22Rv1 (cell line): ENCODE measurements at regions not wholly inside any gene's neighbourhood (a gene's known extent, or its start where the extent isn't known, plus 50 kb on each side); places are given as distances from the start of the nearest gene placed in this dataset.

Source experiments
- H3K27ac ChIP-seq: fragments of 450-650 bp; 2 replicates; pipeline ENCODE4 v1.5.1; 2017
- ZFX ChIP-seq: fragments of 450-650 bp; IDR thresholded peaks from 2 replicates; pipeline ENCODE4 v1.6.1; 2017; ENCODE audit warnings: antibody characterized with exemption, borderline replicate concordance
- TF ChIP-seq, protein P1 (sequence below): fragments of 450-650 bp; IDR thresholded peaks from 2 replicates; pipeline ENCODE4 v1.5.1; 2017; ENCODE audit warnings: mild to moderate bottlenecking

DNA sequence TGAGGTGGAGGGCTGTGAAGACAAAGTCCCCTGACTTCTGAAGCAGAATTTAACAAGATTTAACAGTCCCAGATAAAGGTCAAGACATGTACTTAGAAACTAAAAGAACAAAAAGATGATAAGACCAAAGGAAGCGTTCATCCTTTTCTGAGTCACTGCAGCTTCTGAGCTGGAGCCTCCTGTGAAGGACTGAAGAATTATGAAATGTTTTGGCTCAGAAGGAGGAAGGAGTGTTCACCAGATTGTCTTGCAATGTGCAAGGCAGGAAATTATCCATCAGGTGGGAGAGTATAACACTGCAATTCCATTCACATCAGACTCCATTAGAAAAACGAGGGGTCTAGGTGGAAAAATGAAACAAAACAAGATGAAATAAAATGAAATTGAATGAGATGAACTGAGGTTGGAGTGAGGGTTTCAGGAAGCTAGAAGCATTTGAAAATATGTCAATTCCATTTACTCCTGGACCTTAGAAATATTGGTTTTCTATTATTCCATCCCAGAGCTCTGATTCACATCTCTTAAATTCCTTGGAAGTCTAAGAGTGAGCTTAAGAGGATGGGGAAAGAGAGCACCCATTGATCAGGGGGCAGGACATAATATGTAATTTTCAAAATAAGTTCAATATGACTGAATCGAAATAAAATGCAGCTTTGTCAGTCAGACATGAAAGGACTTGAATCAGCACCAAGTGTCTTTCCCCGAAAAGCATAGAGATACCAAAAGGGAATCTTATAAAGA lies 186.1 kb upstream of the LNX1 start:
- no peak for TF ChIP-seq ZFX
- TF ChIP-seq, protein P1, sequence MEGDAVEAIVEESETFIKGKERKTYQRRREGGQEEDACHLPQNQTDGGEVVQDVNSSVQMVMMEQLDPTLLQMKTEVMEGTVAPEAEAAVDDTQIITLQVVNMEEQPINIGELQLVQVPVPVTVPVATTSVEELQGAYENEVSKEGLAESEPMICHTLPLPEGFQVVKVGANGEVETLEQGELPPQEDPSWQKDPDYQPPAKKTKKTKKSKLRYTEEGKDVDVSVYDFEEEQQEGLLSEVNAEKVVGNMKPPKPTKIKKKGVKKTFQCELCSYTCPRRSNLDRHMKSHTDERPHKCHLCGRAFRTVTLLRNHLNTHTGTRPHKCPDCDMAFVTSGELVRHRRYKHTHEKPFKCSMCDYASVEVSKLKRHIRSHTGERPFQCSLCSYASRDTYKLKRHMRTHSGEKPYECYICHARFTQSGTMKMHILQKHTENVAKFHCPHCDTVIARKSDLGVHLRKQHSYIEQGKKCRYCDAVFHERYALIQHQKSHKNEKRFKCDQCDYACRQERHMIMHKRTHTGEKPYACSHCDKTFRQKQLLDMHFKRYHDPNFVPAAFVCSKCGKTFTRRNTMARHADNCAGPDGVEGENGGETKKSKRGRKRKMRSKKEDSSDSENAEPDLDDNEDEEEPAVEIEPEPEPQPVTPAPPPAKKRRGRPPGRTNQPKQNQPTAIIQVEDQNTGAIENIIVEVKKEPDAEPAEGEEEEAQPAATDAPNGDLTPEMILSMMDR, result no peak
- no peak overlapping the region for H3K27ac ChIP-seq

DNA sequence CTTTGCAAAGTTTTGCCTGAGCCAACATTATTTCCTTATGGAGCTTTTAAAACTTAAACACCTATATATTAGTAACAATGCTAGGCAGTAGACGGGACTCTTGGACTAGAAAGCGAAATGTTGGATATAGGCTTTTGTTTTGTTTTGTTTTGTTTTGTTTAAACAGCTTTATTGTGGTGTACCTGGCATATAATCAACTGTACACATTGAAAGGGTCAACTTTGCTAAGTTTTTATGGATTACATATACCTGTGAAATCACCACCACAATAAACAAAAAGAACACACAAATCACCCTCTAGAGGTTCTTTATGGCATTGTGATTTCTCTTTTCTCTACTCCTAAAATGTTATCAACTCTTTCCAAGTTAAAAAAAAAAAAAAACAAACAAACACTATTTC lies 184.9 kb upstream of the LNX1 start:
- no peak overlapping the region for H3K27ac ChIP-seq
- TF ChIP-seq ZFX, result no peak
- TF ChIP-seq, protein P1, result no peak

DNA sequence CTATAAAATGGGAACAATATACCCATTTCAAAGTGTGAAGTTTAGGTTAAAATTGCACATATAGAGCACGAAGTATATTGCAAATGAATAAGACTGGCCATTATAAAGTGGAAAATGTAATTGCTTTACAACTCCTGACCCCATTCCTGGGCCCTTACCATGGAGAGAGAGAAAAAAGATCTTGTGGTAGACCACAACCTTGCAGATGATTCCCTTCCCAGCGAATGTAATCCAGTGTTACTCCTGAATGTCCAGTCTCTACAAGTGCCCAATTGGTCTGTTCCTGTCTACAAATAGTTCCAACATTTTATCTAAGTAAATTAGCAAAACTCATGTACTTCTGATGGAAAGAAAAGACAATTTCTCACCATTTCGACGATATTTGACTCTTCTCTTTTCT lies 184.1 kb upstream of the LNX1 start:
- TF ChIP-seq ZFX, result no peak
- TF ChIP-seq, protein P1, result no peak
- H3K27ac ChIP-seq, result no peak overlapping the region

DNA sequence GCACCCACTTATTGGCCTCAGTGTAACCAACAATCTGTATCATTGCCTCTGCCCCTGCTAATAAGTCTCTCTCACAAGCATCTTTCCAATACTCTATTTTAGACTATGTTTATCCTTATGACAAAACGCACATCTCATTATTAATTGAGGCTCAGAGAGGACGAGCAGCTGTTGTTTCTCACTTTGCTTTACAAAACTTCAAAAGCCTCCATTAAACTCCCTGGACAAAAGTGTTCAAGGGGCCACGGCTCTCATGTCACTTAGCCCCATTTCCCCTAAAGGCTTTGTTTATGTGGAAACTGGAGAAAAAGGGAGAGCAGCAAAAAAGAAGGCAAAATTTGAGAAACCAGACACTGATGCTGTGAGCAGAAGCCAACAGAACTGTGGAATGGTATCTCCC lies 180.0 kb upstream of the LNX1 start:
- no peak for TF ChIP-seq ZFX
- TF ChIP-seq, protein P1, result no peak
- no peak overlapping the region for H3K27ac ChIP-seq

DNA sequence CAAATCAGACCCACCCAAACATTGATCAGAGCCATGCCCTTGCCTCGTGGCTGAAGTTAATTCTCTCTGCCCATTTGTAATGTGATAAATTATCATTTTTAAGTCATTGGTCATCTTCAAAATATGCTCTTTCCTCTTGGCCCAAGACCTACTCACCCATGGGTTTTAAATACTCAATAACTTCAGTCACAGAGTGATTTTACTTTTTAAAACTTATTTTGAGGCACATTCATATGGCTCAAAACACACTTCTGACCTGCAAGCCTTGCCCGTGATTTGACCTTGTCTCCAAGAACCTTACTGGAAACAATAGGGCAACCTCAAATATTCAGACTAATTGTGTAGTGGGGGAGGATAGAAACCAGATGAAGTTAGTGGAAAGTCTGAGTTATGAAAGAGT lies 176.2 kb upstream of the LNX1 start:
- no peak for TF ChIP-seq ZFX
- TF ChIP-seq, protein P1, result no peak
- no peak overlapping the region for H3K27ac ChIP-seq

DNA sequence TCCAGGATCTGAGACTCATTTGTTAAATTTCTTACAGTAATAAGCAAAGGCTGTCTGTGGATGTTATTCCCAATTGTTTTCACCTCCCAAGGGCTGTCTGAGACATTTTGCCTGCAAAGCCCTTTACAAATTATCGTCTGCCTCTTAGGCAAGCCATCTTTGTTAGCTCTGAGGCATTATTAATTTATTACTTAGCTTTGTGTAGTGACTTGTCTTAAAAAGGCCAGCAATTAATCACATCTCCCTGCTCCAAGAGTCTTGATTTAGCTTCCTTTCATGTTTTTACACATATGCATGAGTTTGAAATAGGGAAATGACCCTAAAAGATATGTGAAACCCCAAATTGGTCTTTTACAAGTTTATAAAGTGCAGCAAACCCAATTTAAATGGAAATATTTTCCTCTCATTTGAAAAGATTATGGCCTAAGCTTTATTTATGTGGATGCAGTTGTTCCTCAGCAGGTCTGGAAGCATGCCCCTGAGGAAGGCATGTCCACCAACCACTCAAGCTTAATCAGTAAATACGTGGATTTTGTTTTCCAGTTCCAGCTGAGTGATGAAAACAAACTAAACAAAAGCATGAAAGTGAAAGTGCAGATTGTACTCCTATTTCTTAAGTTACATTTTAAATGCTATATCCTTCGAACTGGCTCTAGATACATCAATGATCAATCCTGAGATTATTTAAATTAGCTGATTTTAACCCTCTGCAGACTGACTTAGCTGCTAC lies 173.6 kb upstream of the LNX1 start:
- no peak overlapping the region for H3K27ac ChIP-seq
- TF ChIP-seq ZFX, result no peak
- TF ChIP-seq, protein P1, result no peak
